ENCODE measurements at regions not wholly inside any gene's neighbourhood (a gene's known extent, or its start where the extent isn't known, plus 50 kb on each side); places are given as distances from the start of the nearest gene placed in this dataset.

DNA sequence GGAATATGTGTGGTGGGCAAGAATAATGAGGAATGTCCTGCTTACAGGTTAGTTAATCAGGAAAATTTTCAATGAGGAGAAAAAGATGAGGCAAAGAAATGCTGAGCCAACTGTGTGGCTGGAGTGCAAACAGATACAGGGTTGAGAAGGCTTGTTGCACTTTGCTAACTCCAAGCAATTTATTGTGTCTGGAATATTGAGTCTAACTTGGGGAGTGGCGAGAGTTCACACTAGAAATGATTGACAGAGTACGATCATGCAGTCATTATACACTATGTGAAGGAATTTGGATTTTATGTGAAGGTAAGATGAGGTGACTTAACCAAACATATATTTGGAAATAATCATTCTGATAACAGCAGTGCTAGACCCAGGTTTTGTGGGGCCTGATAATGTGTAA, 185.0 kb upstream of the ELAC2 start:
- TF ChIP-seq, protein P1, sequence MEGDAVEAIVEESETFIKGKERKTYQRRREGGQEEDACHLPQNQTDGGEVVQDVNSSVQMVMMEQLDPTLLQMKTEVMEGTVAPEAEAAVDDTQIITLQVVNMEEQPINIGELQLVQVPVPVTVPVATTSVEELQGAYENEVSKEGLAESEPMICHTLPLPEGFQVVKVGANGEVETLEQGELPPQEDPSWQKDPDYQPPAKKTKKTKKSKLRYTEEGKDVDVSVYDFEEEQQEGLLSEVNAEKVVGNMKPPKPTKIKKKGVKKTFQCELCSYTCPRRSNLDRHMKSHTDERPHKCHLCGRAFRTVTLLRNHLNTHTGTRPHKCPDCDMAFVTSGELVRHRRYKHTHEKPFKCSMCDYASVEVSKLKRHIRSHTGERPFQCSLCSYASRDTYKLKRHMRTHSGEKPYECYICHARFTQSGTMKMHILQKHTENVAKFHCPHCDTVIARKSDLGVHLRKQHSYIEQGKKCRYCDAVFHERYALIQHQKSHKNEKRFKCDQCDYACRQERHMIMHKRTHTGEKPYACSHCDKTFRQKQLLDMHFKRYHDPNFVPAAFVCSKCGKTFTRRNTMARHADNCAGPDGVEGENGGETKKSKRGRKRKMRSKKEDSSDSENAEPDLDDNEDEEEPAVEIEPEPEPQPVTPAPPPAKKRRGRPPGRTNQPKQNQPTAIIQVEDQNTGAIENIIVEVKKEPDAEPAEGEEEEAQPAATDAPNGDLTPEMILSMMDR (IDR thresholded peaks at IDR 0.05; ENCODE audit: low read depth, low read length, missing control alignments), result no peak
- H3K4me3 ChIP-seq (replicated peaks; ENCODE audit: low read depth, low read length), result no peak overlapping the region
- no peak for DNase-seq (ENCODE audit: extremely low read depth, low read depth)

DNA sequence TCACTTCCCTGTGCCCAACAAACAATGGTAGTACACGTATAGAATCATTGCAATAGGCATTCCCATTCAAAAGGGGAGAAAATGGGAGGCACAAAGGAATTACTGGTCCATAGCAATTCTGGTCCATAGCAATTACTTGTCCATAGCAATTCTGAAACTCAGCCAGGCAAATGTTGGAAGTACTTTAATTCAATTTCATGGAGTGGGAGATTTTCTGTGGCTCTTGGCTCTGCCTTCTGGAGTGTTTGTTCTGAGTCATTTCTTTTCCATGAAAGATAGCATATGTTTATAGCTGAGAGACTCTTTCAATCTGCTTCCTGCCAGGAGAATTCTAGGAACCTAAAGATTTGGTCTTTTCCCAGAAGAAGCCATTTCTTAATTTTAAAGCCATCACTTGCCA, 182.8 kb upstream of the ELAC2 start:
- DNase-seq (ENCODE audit: extremely low read depth, low read depth), result no peak

DNA sequence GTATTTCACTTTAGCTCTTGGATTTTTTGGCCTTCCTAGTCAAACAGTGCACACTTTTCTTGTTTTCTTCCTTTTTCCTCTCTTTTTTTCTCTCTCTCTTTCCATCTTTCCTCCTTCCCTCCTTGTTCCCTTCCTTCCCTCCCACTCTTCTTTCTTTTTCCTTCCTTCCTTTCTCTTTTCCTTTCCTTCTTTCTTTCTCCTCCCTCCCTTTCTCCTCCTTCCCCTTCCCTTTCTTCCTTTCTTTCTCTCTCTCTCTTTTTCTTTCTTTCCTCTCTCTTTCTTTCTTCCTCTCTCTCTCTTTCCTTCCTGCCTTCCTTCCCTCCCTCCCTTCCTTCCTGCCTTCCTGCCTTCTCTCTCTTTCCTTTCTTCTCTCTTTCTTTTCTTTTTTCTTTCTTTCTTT, 181.6 kb upstream of the ELAC2 start:
- no peak for DNase-seq (ENCODE audit: extremely low read depth, low read depth)
- H3K4me3 ChIP-seq (replicated peaks; ENCODE audit: low read depth, low read length), result no peak overlapping the region
- TF ChIP-seq, protein P1 (IDR thresholded peaks at IDR 0.05; ENCODE audit: low read depth, low read length, missing control alignments), result no peak

More for the DNA sequence above, 182.8 kb upstream of the ELAC2 start:
- H3K4me3 ChIP-seq (replicated peaks; ENCODE audit: low read depth, low read length), result no peak overlapping the region
- TF ChIP-seq, protein P1 (IDR thresholded peaks at IDR 0.05; ENCODE audit: low read depth, low read length, missing control alignments), result no peak

DNA sequence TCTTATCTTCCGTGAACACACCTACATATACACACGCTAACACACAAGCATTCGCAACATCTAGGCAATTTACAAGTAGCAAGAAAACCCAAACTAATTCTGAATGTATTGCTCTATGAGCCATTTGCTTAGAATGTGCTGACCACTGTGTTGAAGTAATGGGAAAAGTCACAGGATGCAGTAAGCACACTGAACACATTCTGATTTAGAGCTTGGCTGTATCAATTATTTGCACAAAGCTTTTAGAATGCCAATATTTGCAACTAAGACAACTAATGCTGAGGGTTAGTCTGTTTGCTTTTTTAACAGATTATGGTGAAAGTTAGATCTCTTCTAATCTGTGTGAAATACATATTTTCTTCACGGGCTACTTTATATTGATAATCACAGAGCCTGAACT, 179.8 kb upstream of the ELAC2 start:
- H3K4me3 ChIP-seq (replicated peaks; ENCODE audit: low read depth, low read length), result no peak overlapping the region
- DNase-seq (ENCODE audit: extremely low read depth, low read depth), result no peak
- TF ChIP-seq, protein P1 (IDR thresholded peaks at IDR 0.05; ENCODE audit: low read depth, low read length, missing control alignments), result no peak

DNA sequence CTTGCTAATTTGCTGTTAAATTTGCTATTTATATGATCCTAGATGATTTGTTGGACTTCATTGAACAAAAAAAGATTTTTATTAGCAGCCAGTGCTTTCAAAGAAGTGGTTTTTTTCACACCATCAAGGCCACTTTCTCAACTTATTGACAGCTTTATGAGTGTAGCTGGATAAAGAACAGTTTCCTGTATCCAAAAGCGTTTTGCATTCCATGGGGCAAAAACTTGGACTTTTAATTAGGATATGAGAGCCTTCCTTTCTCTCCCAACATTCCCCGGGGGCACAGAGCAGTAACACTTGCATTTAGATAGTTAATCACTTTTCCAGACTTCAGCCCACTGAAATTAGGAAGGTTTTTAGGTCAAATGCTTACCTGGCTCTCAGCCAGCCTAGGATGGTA, 177.1 kb upstream of the ELAC2 start:
- H3K4me3 ChIP-seq (replicated peaks; ENCODE audit: low read depth, low read length), result no peak overlapping the region
- DNase-seq (ENCODE audit: extremely low read depth, low read depth), result no peak
- TF ChIP-seq, protein P1 (IDR thresholded peaks at IDR 0.05; ENCODE audit: low read depth, low read length, missing control alignments), result no peak

DNA sequence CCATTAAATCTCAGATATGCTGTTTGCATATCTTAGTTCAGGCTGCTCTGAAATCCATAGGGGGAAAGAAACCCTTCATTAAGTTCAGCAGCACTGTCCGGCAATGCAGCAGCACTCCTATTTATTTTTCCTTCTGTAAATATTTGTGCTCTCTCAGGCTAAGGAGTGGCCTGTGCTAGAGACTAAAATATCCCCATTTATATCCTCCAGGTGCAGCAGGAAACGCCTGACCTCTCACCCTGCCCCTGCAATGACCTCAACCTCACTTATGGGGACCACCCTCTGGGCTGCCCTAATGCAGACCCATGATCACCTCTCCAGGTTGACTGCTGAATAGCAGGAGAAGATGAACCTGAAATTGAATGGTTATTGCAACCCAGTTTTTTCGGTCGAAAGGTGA, 165.0 kb upstream of the ELAC2 start:
- TF ChIP-seq, protein P1 (IDR thresholded peaks at IDR 0.05; ENCODE audit: low read depth, low read length, missing control alignments), result no peak
- no peak overlapping the region for H3K4me3 ChIP-seq (replicated peaks; ENCODE audit: low read depth, low read length)
- DNase-seq (ENCODE audit: extremely low read depth, low read depth), result no peak

DNA sequence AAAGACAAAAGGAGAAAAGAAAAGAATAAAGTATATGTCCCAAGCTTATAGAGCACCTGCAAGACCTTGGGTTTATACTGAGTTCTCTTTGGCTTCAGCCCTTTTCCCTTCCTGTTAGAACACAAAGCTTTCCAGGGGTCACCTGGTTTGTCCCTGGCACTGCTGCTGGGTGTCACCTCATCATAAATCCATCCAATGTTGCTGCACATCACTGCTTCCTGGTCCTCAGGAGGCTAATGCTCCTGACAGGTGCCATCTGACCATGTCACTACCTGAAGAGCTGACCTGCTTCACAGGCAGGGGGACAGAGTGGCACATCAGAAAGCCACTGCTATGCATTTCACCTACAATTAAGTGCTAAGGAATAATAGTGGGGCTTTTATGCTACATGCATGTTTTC, 164.6 kb upstream of the ELAC2 start:
- TF ChIP-seq, protein P1 (IDR thresholded peaks at IDR 0.05; ENCODE audit: low read depth, low read length, missing control alignments), result no peak
- DNase-seq (ENCODE audit: extremely low read depth, low read depth), result no peak
- no peak overlapping the region for H3K4me3 ChIP-seq (replicated peaks; ENCODE audit: low read depth, low read length)
